Endodermal cell (in vitro differentiated cells): ENCODE measurements at regions not wholly inside any gene's neighbourhood (a gene's known extent, or its start where the extent isn't known, plus 50 kb on each side); places are given as distances from the start of the nearest gene placed in this dataset.

Experiments used
- DNase-seq: peaks from one replicate; pipeline ENCODE4 v3.0.0-alpha.2; 2017
- H3K27ac ChIP-seq: 2 replicates; pipeline ENCODE4 v1.5.1; 2013; ENCODE audit warnings: mild to moderate bottlenecking, low read depth, low read length, moderate library complexity
- H3K27me3 ChIP-seq: 2 replicates; pipeline ENCODE4 v1.6.1; 2013; ENCODE audit warnings: mild to moderate bottlenecking, low read length, moderate library complexity; ENCODE audit not compliant: insufficient read depth, control insufficient read depth, poor library complexity, severe bottlenecking
- H3K36me3 ChIP-seq: 2 replicates; pipeline ENCODE4 v1.7.0; 2013; ENCODE audit warnings: mild to moderate bottlenecking, low read length, moderate library complexity; ENCODE audit not compliant: control insufficient read depth, insufficient read depth
- H3K4me1 ChIP-seq: one replicate; pipeline ENCODE4 v1.7.0; 2013; ENCODE audit warnings: low read length; ENCODE audit not compliant: control insufficient read depth, insufficient read depth
- H3K4me3 ChIP-seq: 2 replicates; pipeline ENCODE4 v1.5.1; 2013; ENCODE audit warnings: mild to moderate bottlenecking, low read length, moderate library complexity
- H3K9ac ChIP-seq: 2 replicates; pipeline ENCODE4 v1.6.1; 2013; ENCODE audit warnings: mild to moderate bottlenecking, low read length, moderate library complexity; ENCODE audit not compliant: poor library complexity, severe bottlenecking; ENCODE audit errors: extremely low read depth
- H3K9me3 ChIP-seq: 2 replicates; pipeline ENCODE4 v1.6.1; 2013; ENCODE audit warnings: mild to moderate bottlenecking, low read length, moderate library complexity; ENCODE audit not compliant: control insufficient read depth
- H3K27ac Mint-ChIP-seq: 2 replicates; pipeline ENCODE4 v1.8.0; 2020; ENCODE audit warnings: mixed read lengths
- H3K27me3 Mint-ChIP-seq: 2 replicates; pipeline ENCODE4 v1.8.0; 2021; ENCODE audit warnings: mild to moderate bottlenecking, mixed read lengths; ENCODE audit not compliant: insufficient read depth
- H3K36me3 Mint-ChIP-seq: 2 replicates; pipeline ENCODE4 v1.8.0; 2020; ENCODE audit warnings: low read depth, mixed read lengths
- H3K4me1 Mint-ChIP-seq: 2 replicates; pipeline ENCODE4 v1.8.0; 2020; ENCODE audit warnings: mixed read lengths
- H3K4me3 Mint-ChIP-seq: 2 replicates; pipeline ENCODE4 v1.8.0; 2020; ENCODE audit warnings: mild to moderate bottlenecking, moderate library complexity, mixed read lengths
- H3K9me3 Mint-ChIP-seq: 2 replicates; pipeline ENCODE4 v1.8.0; 2020; ENCODE audit warnings: mild to moderate bottlenecking, mixed read lengths
- CTCF ChIP-seq: fragments of 200-600 bp; sonication (generic); conservative IDR thresholded peaks from 2 replicates; pipeline ENCODE4 v1.5.0; 2021; ENCODE audit warnings: antibody characterized with exemption, mild to moderate bottlenecking
- WGBS, 2 experiments: methylation state at CpG; one replicate each; pipeline versions ENCODE4 v1.1.5 to v1.1.7; 2013; ENCODE audit warnings: missing lambda C conversion rate in 2 of 2, mixed read lengths in 1 of 2; ENCODE audit not compliant: insufficient coverage in 1 of 2, insufficient read length in 1 of 2; 5-methylcytosine and 5-hydroxymethylcytosine counted together

GRCh38 chr3:8152821-8153418, 348.7 kb upstream of the LMCD1 start:
- Mint-ChIP-seq H3K4me3 (no peak overlapping the region), H3K4me1 (peaks cover 7% of the 10 kb centered on the region), H3K9me3 (no peaks in the 10 kb centered on the region), H3K27me3 (no peaks in the 10 kb centered on the region), H3K27ac (no peak overlapping the region), H3K36me3 (no peaks in the 10 kb centered on the region)
- H3K9ac ChIP-seq = no peak overlapping the region
- H3K36me3 ChIP-seq = no peaks in the 10 kb centered on the region
- no peak overlapping the region for H3K4me3 ChIP-seq
- H3K27ac ChIP-seq = no peak overlapping the region
- WGBS, 2 experiments = 84 to 88% methylated on average over 5 to 6 of the region's 6 CpGs
- peak; percentile 64 for TF ChIP-seq CTCF
- H3K27me3 ChIP-seq = no peaks in the 10 kb centered on the region
- no peaks in the 10 kb centered on the region for H3K9me3 ChIP-seq
- H3K4me1 ChIP-seq = no peaks in the 10 kb centered on the region
- no peak for DNase-seq

GRCh38 chr3:8153800-8154199, 347.8 kb upstream of the LMCD1 start:
- Mint-ChIP-seq H3K27ac (no peak overlapping the region), H3K9me3 (no peaks in the 10 kb centered on the region), H3K27me3 (no peaks in the 10 kb centered on the region), H3K4me1 (peaks cover 13% of the 10 kb centered on the region), H3K4me3 (no peak overlapping the region), H3K36me3 (no peaks in the 10 kb centered on the region)
- H3K4me1 ChIP-seq = peaks cover under 1% of the 10 kb centered on the region
- no peak overlapping the region for H3K27ac ChIP-seq
- no peaks in the 10 kb centered on the region for H3K9me3 ChIP-seq
- no peak overlapping the region for H3K9ac ChIP-seq
- H3K36me3 ChIP-seq = no peaks in the 10 kb centered on the region
- DNase-seq = no peak
- H3K27me3 ChIP-seq = no peaks in the 10 kb centered on the region
- no peak for TF ChIP-seq CTCF
- H3K4me3 ChIP-seq = no peak overlapping the region

- H3K36me3 Mint-ChIP-seq = no peaks in the 10 kb centered on the region
- Histone ChIP-seq H3K9me3 (no peaks in the 10 kb centered on the region), H3K36me3 (no peaks in the 10 kb centered on the region), H3K4me3 (no peak overlapping the region), H3K9ac (no peak overlapping the region), H3K27me3 (no peaks in the 10 kb centered on the region), H3K4me1 (peaks cover 3% of the 10 kb centered on the region), H3K27ac (no peak overlapping the region)
- H3K27ac Mint-ChIP-seq = no peak overlapping the region
- TF ChIP-seq CTCF = no peak
- DNase-seq = no peak
- H3K9me3 Mint-ChIP-seq = no peaks in the 10 kb centered on the region
- H3K27me3 Mint-ChIP-seq = no peaks in the 10 kb centered on the region
- H3K4me3 Mint-ChIP-seq = no peak overlapping the region
- 94 to 100% methylated on average over 2 to 3 of the region's 3 CpGs for WGBS, 2 experiments
- peaks cover 21% of the 10 kb centered on the region for H3K4me1 Mint-ChIP-seq
These were observed 347.0 kb upstream of the LMCD1 start for GRCh38 chr3:8154617-8155016.
